Erythroblast (primary cell): ENCODE measurements at regions not wholly inside any gene's neighbourhood (a gene's known extent, or its start where the extent isn't known, plus 50 kb on each side); places are given as distances from the start of the nearest gene placed in this dataset.
"Not testable (repeated sequence)": the region's sequence is repeated elsewhere in the genome, so short reads cannot be mapped to it uniquely, and the experiment has no call there.

Experiments used
- GATA1 ChIP-seq: IDR thresholded peaks from 2 replicates; pipeline ENCODE4 v1.6.1; 2011; ENCODE audit warnings: low read depth, mild to moderate bottlenecking, control low read depth, low read length, moderate library complexity
- POLR2A ChIP-seq: IDR thresholded peaks from 2 replicates; pipeline ENCODE4 v1.6.1; 2011; ENCODE audit warnings: mild to moderate bottlenecking, low read length

- TF ChIP-seq POLR2A, GATA1: not testable (repeated sequence)
These were observed 146.8 kb downstream of the PPIAL4G start for GRCh38 chr1:148336121-148336918.
